DMS79 (cell line): ENCODE measurements at regions not wholly inside any gene's neighbourhood (a gene's known extent, or its start where the extent isn't known, plus 50 kb on each side); places are given as distances from the start of the nearest gene placed in this dataset.

Experiments used
- DNase-seq: peaks from one replicate; lab custom pipeline; 2025; lab: John Stamatoyannopoulos, UW

GRCh38 chr17:13931800-13932460, 137.4 kb upstream of the COX10 start:
- no peak for DNase-seq

GRCh38 chr17:13933441-13934276, 135.6 kb upstream of the COX10 start:
- DNase-seq = no peak

GRCh38 chr17:13939222-13939621, 130.1 kb upstream of the COX10 start:
- DNase-seq = no peak

- DNase-seq = no peak
These were observed 128.2 kb upstream of the COX10 start for GRCh38 chr17:13940858-13941665.

- no peak for DNase-seq
These were observed 127.5 kb upstream of the COX10 start for GRCh38 chr17:13941781-13942180.

GRCh38 chr17:13943909-13944308, 125.4 kb upstream of the COX10 start:
- no peak for DNase-seq

- DNase-seq = no peak
These were observed 121.8 kb upstream of the COX10 start for GRCh38 chr17:13947499-13947898.

- no peak for DNase-seq
These were observed 117.1 kb upstream of the COX10 start for GRCh38 chr17:13952009-13952750.

GRCh38 chr17:13953841-13954240, 115.5 kb upstream of the COX10 start:
- DNase-seq = no peak

GRCh38 chr17:13957636-13958035, 111.7 kb upstream of the COX10 start:
- DNase-seq = no peak

GRCh38 chr17:13958773-13959172, 110.5 kb upstream of the COX10 start:
- DNase-seq = no peak

GRCh38 chr17:13961265-13961664, 108.0 kb upstream of the COX10 start:
- no peak for DNase-seq

- no peak for DNase-seq
These were observed 106.5 kb upstream of the COX10 start for GRCh38 chr17:13962716-13963240.

- no peak for DNase-seq
These were observed 101.9 kb upstream of the COX10 start for GRCh38 chr17:13967416-13967815.

GRCh38 chr17:13970531-13970930, 98.8 kb upstream of the COX10 start:
- no peak for DNase-seq

- DNase-seq = no peak
These were observed 95.2 kb upstream of the COX10 start for GRCh38 chr17:13973960-13974651.

- DNase-seq = no peak
These were observed 91.5 kb upstream of the COX10 start for GRCh38 chr17:13977837-13978236.

- DNase-seq = no peak
These were observed 90.8 kb upstream of the COX10 start for GRCh38 chr17:13978478-13978877.

- DNase-seq = no peak
These were observed 87.4 kb upstream of the COX10 start for GRCh38 chr17:13981881-13982280.

- no peak for DNase-seq
These were observed 84.3 kb upstream of the COX10 start for GRCh38 chr17:13984956-13985355.

- DNase-seq = no peak
These were observed 82.4 kb upstream of the COX10 start for GRCh38 chr17:13986855-13987254.
